H1 (cell line): ENCODE measurements at regions not wholly inside any gene's neighbourhood (a gene's known extent, or its start where the extent isn't known, plus 50 kb on each side); places are given as distances from the start of the nearest gene placed in this dataset.

Experiments used
- GTF2F1 ChIP-seq: IDR thresholded peaks from 2 replicates; pipeline ENCODE4 v1.6.1; 2012; ENCODE audit warnings: low read depth, low read length, improper control_type of control experiment, borderline replicate concordance
- HDAC2 ChIP-seq, 2 experiments: fragments of 300-600 bp in 1 of 2; sonication (generic) in 1 of 2; IDR thresholded peaks; 2 replicates each; pipeline ENCODE4 v1.6.1; 2011 to 2012; ENCODE audit warnings: low read depth in 2 of 2, low read length in 2 of 2, mild to moderate bottlenecking in 2 of 2, moderate library complexity in 2 of 2, borderline replicate concordance in 1 of 2, inconsistent platforms in 1 of 2
- TCF12 ChIP-seq: IDR thresholded peaks from 2 replicates; pipeline ENCODE4 v1.6.1; 2011; ENCODE audit warnings: low read depth, mild to moderate bottlenecking, low read length
- TEAD4 ChIP-seq: IDR thresholded peaks from 2 replicates; pipeline ENCODE4 v1.6.1; 2012; ENCODE audit warnings: low read depth, low read length, inconsistent platforms, mixed read lengths
- TF ChIP-seq, protein P1 (sequence below): fragments of 300-600 bp; sonication (generic); IDR thresholded peaks from 2 replicates; pipeline ENCODE4 v1.7.1; 2012; ENCODE audit warnings: low read length, moderate library complexity, mild to moderate bottlenecking, inconsistent platforms; ENCODE audit not compliant: insufficient replicate concordance

DNA sequence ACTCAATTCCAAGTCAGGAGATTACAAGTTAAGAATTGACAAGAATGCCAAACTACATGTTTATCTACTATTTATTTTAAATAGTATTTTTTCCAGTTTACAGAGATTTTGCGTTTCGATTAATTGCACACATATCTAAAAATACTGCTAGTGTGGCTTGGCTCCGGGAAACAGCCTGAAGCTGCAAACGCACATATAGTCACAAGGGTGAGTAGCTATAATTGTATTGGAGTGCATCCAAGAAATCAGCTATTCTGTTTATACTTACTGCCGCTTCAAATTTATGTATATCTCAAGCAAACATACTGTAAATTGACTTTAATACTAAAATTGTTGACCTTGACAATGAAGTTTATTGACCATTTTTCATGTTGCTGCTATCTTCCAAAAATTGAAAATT, 77.0 kb upstream of the PLSCR5 start (continued):
- TF ChIP-seq, protein P1, sequence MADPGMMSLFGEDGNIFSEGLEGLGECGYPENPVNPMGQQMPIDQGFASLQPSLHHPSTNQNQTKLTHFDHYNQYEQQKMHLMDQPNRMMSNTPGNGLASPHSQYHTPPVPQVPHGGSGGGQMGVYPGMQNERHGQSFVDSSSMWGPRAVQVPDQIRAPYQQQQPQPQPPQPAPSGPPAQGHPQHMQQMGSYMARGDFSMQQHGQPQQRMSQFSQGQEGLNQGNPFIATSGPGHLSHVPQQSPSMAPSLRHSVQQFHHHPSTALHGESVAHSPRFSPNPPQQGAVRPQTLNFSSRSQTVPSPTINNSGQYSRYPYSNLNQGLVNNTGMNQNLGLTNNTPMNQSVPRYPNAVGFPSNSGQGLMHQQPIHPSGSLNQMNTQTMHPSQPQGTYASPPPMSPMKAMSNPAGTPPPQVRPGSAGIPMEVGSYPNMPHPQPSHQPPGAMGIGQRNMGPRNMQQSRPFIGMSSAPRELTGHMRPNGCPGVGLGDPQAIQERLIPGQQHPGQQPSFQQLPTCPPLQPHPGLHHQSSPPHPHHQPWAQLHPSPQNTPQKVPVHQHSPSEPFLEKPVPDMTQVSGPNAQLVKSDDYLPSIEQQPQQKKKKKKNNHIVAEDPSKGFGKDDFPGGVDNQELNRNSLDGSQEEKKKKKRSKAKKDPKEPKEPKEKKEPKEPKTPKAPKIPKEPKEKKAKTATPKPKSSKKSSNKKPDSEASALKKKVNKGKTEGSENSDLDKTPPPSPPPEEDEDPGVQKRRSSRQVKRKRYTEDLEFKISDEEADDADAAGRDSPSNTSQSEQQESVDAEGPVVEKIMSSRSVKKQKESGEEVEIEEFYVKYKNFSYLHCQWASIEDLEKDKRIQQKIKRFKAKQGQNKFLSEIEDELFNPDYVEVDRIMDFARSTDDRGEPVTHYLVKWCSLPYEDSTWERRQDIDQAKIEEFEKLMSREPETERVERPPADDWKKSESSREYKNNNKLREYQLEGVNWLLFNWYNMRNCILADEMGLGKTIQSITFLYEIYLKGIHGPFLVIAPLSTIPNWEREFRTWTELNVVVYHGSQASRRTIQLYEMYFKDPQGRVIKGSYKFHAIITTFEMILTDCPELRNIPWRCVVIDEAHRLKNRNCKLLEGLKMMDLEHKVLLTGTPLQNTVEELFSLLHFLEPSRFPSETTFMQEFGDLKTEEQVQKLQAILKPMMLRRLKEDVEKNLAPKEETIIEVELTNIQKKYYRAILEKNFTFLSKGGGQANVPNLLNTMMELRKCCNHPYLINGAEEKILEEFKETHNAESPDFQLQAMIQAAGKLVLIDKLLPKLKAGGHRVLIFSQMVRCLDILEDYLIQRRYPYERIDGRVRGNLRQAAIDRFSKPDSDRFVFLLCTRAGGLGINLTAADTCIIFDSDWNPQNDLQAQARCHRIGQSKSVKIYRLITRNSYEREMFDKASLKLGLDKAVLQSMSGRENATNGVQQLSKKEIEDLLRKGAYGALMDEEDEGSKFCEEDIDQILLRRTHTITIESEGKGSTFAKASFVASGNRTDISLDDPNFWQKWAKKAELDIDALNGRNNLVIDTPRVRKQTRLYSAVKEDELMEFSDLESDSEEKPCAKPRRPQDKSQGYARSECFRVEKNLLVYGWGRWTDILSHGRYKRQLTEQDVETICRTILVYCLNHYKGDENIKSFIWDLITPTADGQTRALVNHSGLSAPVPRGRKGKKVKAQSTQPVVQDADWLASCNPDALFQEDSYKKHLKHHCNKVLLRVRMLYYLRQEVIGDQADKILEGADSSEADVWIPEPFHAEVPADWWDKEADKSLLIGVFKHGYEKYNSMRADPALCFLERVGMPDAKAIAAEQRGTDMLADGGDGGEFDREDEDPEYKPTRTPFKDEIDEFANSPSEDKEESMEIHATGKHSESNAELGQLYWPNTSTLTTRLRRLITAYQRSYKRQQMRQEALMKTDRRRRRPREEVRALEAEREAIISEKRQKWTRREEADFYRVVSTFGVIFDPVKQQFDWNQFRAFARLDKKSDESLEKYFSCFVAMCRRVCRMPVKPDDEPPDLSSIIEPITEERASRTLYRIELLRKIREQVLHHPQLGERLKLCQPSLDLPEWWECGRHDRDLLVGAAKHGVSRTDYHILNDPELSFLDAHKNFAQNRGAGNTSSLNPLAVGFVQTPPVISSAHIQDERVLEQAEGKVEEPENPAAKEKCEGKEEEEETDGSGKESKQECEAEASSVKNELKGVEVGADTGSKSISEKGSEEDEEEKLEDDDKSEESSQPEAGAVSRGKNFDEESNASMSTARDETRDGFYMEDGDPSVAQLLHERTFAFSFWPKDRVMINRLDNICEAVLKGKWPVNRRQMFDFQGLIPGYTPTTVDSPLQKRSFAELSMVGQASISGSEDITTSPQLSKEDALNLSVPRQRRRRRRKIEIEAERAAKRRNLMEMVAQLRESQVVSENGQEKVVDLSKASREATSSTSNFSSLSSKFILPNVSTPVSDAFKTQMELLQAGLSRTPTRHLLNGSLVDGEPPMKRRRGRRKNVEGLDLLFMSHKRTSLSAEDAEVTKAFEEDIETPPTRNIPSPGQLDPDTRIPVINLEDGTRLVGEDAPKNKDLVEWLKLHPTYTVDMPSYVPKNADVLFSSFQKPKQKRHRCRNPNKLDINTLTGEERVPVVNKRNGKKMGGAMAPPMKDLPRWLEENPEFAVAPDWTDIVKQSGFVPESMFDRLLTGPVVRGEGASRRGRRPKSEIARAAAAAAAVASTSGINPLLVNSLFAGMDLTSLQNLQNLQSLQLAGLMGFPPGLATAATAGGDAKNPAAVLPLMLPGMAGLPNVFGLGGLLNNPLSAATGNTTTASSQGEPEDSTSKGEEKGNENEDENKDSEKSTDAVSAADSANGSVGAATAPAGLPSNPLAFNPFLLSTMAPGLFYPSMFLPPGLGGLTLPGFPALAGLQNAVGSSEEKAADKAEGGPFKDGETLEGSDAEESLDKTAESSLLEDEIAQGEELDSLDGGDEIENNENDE, result no peak
- no peak for TF ChIP-seq TEAD4
- no peak for TF ChIP-seq TCF12
- TF ChIP-seq GTF2F1, result no peak
- no peak for TF ChIP-seq HDAC2 (IDR thresholded peaks at IDR 0.05; ENCODE audit: borderline replicate concordance in 1 of 2, low read depth in 2 of 2, low read length in 2 of 2)
